Activated effector memory CD4-positive, alpha-beta T cell treated with Interleukin-2 at 50 U/mL for 16 hours (primary cell): ENCODE measurements at regions not wholly inside any gene's neighbourhood (a gene's known extent, or its start where the extent isn't known, plus 50 kb on each side); places are given as distances from the start of the nearest gene placed in this dataset.

Experiments used
- DNase-seq: peaks from one replicate; pipeline ENCODE4 v3.0.0-alpha.2; 2020

GRCh38 chr10:128429835-128430513 is 303.8 kb upstream of the MKI67 start:
- DNase-seq, result no peak

- no peak for DNase-seq
These were observed 304.9 kb upstream of the MKI67 start for GRCh38 chr10:128431083-128431482.

- no peak for DNase-seq
These were observed 305.3 kb upstream of the MKI67 start for GRCh38 chr10:128431506-128431905.

GRCh38 chr10:128432011-128432410 is 305.8 kb upstream of the MKI67 start:
- DNase-seq, result no peak

DNA sequence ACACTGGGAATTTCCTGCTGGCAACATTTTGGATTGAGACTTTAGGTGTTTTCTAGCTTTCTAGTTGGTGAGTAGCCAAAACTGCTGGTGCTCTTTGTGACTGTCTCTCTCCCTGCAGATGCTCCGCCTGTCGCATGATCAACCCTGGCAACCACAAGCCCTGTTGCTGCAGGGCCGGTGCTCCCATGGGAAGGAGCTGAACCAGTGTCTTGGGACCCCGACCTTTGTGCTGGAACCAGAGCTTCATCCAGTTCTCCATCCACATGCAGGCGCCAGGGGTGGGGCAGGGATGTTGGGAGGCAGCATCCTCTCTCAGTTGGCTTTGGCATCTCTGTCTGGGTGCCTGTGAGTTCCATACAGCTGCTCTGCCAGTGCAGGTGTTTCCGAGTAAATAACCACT is 306.2 kb upstream of the MKI67 start:
- no peak for DNase-seq

GRCh38 chr10:128435811-128436210 is 309.6 kb upstream of the MKI67 start:
- no peak for DNase-seq

DNA sequence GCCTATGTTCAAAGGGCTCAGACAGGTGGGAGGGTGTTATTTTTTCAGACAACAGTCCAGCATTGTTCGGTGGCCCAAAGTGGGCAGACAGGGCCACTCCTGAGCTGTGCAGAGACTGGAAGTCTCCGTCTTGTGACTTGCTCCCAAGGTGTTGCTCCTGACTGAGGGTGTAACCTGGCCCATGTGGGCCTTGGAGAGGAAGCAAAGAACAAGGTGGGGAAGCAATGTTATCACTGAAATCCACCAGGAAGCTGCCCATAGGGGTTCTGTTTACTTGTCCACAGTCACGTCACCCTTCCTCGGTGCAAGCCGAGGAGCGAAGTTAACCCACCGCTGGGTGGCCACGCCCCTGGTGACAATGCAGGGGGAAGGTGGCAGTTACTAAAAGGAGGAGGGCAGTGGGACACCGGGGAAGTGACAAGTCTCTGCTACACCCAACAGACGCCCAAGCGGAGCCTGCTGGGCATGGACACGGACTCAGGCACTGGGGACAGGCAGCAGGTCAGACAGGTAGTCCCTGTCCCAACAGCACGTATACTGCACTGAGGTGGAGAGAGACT is 311.6 kb upstream of the MKI67 start:
- DNase-seq, result no peak

GRCh38 chr10:128438417-128439063 is 312.3 kb upstream of the MKI67 start:
- DNase-seq, result no peak

GRCh38 chr10:128440513-128441160 is 314.4 kb upstream of the MKI67 start:
- no peak for DNase-seq

- no peak for DNase-seq
These were observed 317.8 kb upstream of the MKI67 start for GRCh38 chr10:128443925-128444518.

GRCh38 chr10:128448796-128449195 is 322.6 kb upstream of the MKI67 start:
- DNase-seq, result no peak

- no peak for DNase-seq
These were observed 325.7 kb upstream of the MKI67 start for GRCh38 chr10:128451879-128452278.

- no peak for DNase-seq
These were observed 330.0 kb upstream of the MKI67 start for GRCh38 chr10:128456271-128456670.

- no peak for DNase-seq
These were observed 330.9 kb upstream of the MKI67 start for GRCh38 chr10:128457136-128457535.

DNA sequence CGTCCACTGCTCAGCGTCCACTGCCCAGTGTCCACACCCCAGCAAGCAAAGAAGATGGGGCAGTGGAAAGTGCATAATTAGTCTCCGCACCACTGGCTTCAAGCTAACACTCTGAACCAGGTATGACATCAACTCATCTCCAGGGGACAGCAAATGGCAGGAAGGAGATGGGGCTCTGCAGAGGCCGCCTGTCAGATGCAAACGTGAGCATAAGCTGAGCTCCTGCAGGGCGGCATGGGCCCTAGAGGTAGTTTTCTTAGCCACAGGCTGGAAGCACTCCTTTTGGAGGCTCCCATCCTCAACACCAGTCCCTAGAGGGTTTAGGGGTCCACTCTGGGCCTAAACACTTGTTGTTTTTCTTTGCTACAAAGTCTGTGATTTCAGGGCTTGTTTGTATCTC is 335.8 kb upstream of the MKI67 start:
- no peak for DNase-seq

DNA sequence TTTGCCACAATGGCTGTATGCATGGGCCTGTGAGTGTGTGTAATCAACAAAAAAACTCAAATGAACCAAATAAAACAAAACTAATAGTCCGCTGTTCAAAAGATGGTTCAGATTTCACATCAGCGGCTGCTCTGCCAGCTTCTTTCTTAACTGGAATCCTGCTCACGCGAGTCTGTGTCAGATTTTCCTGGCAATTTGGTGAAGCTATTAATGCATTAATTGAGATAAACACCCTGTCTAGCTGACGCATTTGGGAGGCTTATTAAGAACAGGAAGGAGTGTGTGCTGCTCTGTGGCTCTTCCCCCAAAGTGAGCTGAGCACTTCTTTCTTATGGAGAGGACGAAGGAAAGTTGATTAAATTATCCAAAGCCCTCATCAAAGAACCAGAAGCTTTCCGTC is 336.6 kb upstream of the MKI67 start:
- no peak for DNase-seq

GRCh38 chr10:128463991-128464760 is 338.0 kb upstream of the MKI67 start:
- no peak for DNase-seq

DNA sequence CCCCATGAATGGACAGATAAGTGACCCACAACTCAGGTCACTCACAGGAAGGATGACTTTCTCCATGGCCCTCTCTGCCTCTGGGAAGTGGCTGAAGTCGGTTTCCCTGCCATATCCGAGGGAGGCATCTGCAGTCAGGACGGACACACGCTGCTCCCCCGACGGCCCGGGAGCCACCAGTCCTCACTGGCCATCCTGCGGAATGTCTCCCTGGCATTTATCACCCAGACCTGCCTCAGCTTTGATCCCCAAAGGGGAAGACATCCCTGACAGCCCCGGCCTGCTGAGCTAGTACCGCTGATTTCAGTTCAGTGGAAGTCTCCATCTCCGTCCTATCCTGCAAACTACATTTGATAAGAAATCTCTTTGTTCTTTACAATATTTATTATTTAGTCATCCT is 339.5 kb upstream of the MKI67 start:
- DNase-seq, result no peak

DNA sequence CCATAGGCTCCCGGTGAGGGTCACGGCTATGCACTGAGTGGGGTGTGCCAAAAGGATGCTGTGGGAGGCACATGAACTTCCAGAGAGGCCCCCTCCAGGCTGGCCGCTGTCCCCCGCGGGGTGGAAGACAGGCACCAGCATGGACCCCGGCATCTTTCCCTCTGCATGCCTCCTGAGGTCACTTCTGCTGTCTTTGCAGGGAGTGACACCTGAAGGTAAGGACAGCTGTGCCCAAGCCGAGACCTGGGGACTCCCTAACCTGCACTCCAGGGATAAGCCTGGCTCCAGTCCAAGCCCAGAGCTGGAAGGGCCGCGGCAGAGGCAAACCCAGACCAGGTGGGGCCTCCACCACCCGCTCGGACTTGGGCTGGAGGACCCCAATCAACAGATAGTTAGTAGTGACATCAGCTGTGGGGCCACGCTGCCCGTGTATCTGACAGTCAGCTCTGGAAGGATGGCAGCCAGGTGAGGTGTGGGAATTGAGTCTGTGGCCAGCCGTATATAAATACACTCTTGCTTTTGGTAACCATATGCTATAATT is 340.7 kb upstream of the MKI67 start:
- no peak for DNase-seq

GRCh38 chr10:128468462-128468861 is 342.2 kb upstream of the MKI67 start:
- DNase-seq, result no peak

GRCh38 chr10:128469515-128469914 is 343.3 kb upstream of the MKI67 start:
- DNase-seq, result no peak

- DNase-seq, result no peak
These were observed 344.2 kb upstream of the MKI67 start for GRCh38 chr10:128470321-128470965.
